Epithelial cell of proximal tubule (primary cell): ENCODE measurements at regions not wholly inside any gene's neighbourhood (a gene's known extent, or its start where the extent isn't known, plus 50 kb on each side); places are given as distances from the start of the nearest gene placed in this dataset.

Experiments used
- DNase-seq: peaks from one replicate; pipeline ENCODE4 v3.0.0-alpha.2; 2011; ENCODE audit warnings: low read depth
- H3K4me3 ChIP-seq: 2 replicates; pipeline ENCODE4 v1.5.1; 2011; ENCODE audit warnings: low read depth, mild to moderate bottlenecking, low read length
- TF ChIP-seq, protein P1 (sequence below): conservative IDR thresholded peaks from 2 replicates; pipeline ENCODE4 v1.5.1; 2012; ENCODE audit warnings: low read depth, mild to moderate bottlenecking, low read length

DNA sequence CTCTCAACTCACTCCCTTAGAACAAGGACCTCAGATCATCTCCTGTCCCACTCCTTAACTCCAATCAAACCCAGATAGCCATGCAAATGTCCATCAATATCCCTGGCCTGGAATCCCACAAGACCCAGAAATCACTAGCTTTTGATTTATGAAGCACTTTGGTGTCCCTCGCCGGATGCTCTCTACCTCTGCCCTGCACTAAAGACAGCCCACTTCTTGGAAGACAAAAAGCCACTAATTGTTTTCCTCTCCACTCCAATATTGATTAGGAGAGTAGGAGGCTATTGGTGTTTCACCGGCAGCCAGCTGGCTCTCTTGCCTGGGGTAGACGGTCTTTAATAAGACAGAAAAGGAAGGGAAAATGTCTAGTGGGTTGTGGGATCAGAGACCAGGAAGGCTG lies 221.2 kb downstream of the BUD13 start:
- no peak for DNase-seq
- TF ChIP-seq, protein P1, sequence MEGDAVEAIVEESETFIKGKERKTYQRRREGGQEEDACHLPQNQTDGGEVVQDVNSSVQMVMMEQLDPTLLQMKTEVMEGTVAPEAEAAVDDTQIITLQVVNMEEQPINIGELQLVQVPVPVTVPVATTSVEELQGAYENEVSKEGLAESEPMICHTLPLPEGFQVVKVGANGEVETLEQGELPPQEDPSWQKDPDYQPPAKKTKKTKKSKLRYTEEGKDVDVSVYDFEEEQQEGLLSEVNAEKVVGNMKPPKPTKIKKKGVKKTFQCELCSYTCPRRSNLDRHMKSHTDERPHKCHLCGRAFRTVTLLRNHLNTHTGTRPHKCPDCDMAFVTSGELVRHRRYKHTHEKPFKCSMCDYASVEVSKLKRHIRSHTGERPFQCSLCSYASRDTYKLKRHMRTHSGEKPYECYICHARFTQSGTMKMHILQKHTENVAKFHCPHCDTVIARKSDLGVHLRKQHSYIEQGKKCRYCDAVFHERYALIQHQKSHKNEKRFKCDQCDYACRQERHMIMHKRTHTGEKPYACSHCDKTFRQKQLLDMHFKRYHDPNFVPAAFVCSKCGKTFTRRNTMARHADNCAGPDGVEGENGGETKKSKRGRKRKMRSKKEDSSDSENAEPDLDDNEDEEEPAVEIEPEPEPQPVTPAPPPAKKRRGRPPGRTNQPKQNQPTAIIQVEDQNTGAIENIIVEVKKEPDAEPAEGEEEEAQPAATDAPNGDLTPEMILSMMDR: no peak
- no peak overlapping the region for H3K4me3 ChIP-seq

DNA sequence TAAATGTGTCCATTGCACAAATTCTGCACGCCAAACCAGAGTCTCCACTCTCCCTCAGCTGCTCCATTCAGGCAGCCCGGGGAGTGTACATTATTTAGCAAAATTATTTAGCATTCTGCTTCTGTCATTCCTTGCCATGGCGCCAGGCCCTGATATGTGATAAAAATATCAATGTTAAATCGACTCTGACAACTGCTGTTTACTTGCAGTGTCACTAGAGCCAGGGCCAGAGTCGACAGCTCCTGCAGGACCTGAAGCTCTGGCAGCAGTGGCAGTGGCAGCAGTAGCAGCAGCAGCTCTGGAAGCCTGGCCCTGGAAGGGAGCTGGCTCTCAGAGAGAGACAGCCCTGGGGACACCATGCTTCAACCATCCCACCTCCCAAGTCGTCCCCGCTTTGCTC lies 224.5 kb downstream of the BUD13 start:
- no peak for DNase-seq
- TF ChIP-seq, protein P1: no peak
- H3K4me3 ChIP-seq: no peak overlapping the region

GRCh38 chr11:116547571-116547970 lies 225.2 kb downstream of the BUD13 start:
- no peak for DNase-seq
- TF ChIP-seq, protein P1: no peak
- no peak overlapping the region for H3K4me3 ChIP-seq

- TF ChIP-seq, protein P1: no peak
- no peak overlapping the region for H3K4me3 ChIP-seq
- no peak for DNase-seq
Measured at GRCh38 chr11:116545912-116546311, 226.9 kb downstream of the BUD13 start.

DNA sequence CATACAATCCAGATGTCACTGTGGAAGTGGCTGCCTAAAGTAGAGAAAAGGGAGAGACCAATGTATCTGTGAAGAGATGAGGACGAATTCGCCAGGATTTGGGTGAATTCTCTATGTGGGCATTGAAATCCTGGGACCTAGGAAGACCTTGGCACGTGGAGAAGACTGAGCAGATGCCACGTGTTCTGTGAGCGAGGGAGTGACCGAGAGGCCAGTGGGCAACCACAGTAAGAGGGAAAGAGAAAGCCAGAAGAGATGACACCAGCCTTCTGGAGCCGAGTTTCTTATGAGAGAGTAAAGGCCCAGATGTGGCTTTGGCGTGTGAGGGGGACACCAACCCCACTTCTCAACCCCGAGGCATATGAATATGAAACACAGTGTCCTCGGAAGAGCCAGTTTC lies 228.1 kb downstream of the BUD13 start:
- no peak overlapping the region for H3K4me3 ChIP-seq
- no peak for DNase-seq
- TF ChIP-seq, protein P1: no peak

DNA sequence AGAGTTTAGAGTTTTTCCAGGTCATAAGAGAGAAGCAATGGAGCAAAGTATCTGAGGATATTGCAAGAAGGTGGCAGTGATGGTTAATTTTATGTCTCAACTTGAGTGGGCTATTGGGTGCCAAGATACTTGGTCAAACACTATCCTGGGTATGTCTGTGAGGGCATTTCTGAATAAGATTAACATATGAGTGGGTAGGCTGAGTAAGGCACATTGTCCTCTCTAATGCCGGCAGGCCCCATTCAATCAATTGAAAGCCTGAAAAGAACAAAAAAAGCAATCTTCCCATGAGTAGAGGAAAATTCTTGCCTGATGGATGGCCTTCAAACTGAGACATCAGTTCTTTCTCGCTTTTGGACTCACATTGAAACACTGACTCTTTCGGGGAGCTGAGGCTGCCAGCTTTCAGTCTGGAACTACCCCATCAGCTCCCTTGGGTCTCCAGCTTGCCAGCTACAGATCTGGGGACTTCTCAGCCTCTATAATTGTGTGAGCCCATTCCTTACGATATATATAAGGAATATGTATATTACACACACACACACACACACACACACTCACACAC lies 228.8 kb downstream of the BUD13 start:
- no peak overlapping the region for H3K4me3 ChIP-seq
- TF ChIP-seq, protein P1: no peak
- DNase-seq: no peak

DNA sequence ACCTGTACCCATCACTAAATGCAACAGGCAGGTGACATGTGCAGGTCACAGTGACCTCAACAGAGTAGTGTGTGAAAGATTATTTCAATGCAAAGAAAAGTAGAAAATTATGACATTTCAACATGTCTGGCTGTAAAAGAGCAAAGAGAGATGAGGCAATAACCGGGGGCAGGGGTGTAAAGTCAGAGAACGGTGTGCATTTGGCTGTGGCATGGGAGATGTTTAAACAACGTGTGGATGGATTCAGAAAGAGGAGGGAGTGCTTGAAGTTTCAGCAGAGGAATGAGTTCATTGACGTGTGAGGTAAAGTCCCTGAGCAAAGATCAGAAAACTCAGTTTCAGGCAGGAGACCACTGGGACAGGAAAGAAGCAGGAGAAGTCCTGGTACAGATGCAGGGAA lies 229.7 kb downstream of the BUD13 start:
- no peak for DNase-seq
- TF ChIP-seq, protein P1: no peak
- H3K4me3 ChIP-seq: no peak overlapping the region
